HEK293T (cell line): ENCODE measurements at regions not wholly inside any gene's neighbourhood (a gene's known extent, or its start where the extent isn't known, plus 50 kb on each side); places are given as distances from the start of the nearest gene placed in this dataset.

Source experiments
- CTCF ChIA-PET: fragments of 350-600 bp; formaldehyde crosslinking; extraction: SDS; loops from one replicate; lab custom pipeline; 2021; ENCODE audit warnings: antibody characterized with exemption, inconsistent platforms; lab: Yijun Ruan, JAX
- POLR2A ChIA-PET: fragments of 350-600 bp; formaldehyde crosslinking; extraction: SDS; loops from one replicate; lab custom pipeline; 2020; ENCODE audit warnings: antibody characterized with exemption, inconsistent platforms; lab: Yijun Ruan, JAX
- DNase-seq: peaks from one replicate; pipeline ENCODE4 v3.0.0; 2012; ENCODE audit warnings: mixed read lengths; ENCODE audit errors: extremely low spot score
- ARNT ChIP-seq: fragments of 450-650 bp; IDR thresholded peaks from 2 replicates; pipeline ENCODE4 v1.6.1; 2017; ENCODE audit warnings: mild to moderate bottlenecking
- BHLHE40 ChIP-seq: fragments of 450-650 bp; IDR thresholded peaks from 2 replicates; pipeline ENCODE4 v1.6.1; 2016; ENCODE audit warnings: mild to moderate bottlenecking, moderate library complexity, borderline replicate concordance
- CTBP1 ChIP-seq: fragments of 450-650 bp; IDR thresholded peaks from 2 replicates; pipeline ENCODE4 v1.6.1; 2016; ENCODE audit warnings: borderline replicate concordance
- ELF4 ChIP-seq: fragments of 450-650 bp; IDR thresholded peaks from 2 replicates; pipeline ENCODE4 v1.6.1; 2017; ENCODE audit warnings: antibody characterized with exemption
- FOXA1 ChIP-seq: fragments of 450-650 bp; IDR thresholded peaks from 2 replicates; pipeline ENCODE4 v1.6.1; 2016; ENCODE audit warnings: mild to moderate bottlenecking
- FOXK2 ChIP-seq: fragments of 450-650 bp; IDR thresholded peaks from 2 replicates; pipeline ENCODE4 v1.6.1; 2016; ENCODE audit warnings: mild to moderate bottlenecking
- FOXM1 ChIP-seq: fragments of 450-650 bp; IDR thresholded peaks from 2 replicates; pipeline ENCODE4 v1.6.1; 2017; ENCODE audit warnings: mild to moderate bottlenecking, borderline replicate concordance
- HDGF ChIP-seq: fragments of 450-650 bp; IDR thresholded peaks from 2 replicates; pipeline ENCODE4 v1.6.1; 2017; ENCODE audit warnings: antibody characterized with exemption, borderline replicate concordance
- L3MBTL2 ChIP-seq: fragments of 450-650 bp; conservative IDR thresholded peaks from 2 replicates; pipeline ENCODE4 v1.6.1; 2016; ENCODE audit warnings: mild to moderate bottlenecking
- LEF1 ChIP-seq: fragments of 450-650 bp; IDR thresholded peaks from 2 replicates; pipeline ENCODE4 v1.6.1; 2017; ENCODE audit warnings: mild to moderate bottlenecking, borderline replicate concordance
- NFRKB ChIP-seq: fragments of 450-650 bp; IDR thresholded peaks from 2 replicates; pipeline ENCODE4 v1.6.1; 2016; ENCODE audit warnings: mild to moderate bottlenecking, moderate library complexity
- PKNOX1 ChIP-seq: fragments of 450-650 bp; IDR thresholded peaks from 2 replicates; pipeline ENCODE4 v1.6.1; 2016
- SP1 ChIP-seq: fragments of 450-650 bp; IDR thresholded peaks from 2 replicates; pipeline ENCODE4 v1.6.1; 2017
- SUZ12 ChIP-seq: fragments of 450-650 bp; IDR thresholded peaks from 2 replicates; pipeline ENCODE4 v1.6.1; 2016; ENCODE audit warnings: mild to moderate bottlenecking
- TARDBP ChIP-seq: fragments of 450-650 bp; IDR thresholded peaks from 2 replicates; pipeline ENCODE4 v1.6.1; 2016
- ZNF384 ChIP-seq: fragments of 450-650 bp; IDR thresholded peaks from 2 replicates; pipeline ENCODE4 v1.6.1; 2016

DNA sequence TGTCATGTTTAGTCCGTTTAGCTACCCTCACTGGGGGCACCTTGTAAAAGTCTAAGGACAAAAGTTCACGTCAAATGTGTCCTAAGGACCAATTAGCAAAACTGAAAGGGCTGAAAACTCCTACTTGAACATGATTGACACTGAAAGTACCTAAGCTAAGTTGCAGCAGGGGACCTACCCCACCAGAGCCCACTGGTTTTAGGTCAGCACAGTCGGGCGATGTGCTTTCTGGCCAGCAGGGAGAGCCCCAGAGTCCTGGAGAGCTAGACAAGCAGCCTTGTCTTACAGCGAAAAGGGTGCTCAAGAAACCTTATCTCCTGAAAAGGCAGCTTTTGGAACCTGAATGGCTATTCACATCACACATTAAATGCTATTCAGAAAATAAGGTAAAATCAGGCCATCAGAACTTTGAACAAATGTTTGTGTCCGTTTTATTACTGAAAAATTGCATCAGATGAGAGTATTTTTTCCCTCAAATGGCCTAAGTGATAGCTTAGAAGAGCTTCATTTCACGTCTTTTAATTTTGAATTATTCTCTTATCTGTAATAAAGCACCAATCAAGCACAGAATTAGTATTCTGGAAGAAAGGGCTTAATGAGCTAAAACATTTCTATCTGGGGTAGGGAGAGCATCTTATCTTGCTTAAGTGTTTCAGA, 52.2 kb upstream of the MKI67 start:
- CTCF ChIA-PET, result interaction anchor here (0.6 to 1.5 kb wide), 8 partner anchors 9 to 397 kb away, joined by 3 to 6 read pairs (median 4); no protein-coding TSS in a partner anchor
- POLR2A ChIA-PET, result no interaction called here
- peak; percentile 73 for DNase-seq
- TF ChIP-seq ARNT, result no peak
- no peak for TF ChIP-seq CTBP1
- TF ChIP-seq NFRKB, result no peak
- TF ChIP-seq PKNOX1, result peak; percentile 29; the same call in 1 of the 2 replicates
- TF ChIP-seq FOXM1, result no peak
- TF ChIP-seq SUZ12, result no peak
- TF ChIP-seq FOXK2, result no peak

- TF ChIP-seq TARDBP, result no peak
- no peak for TF ChIP-seq FOXA1
- TF ChIP-seq SP1, result no peak
- no peak for TF ChIP-seq SUZ12
- TF ChIP-seq ELF4, result no peak
- no peak for TF ChIP-seq LEF1
- TF ChIP-seq ZNF384, result no peak
- no peak for TF ChIP-seq L3MBTL2
- TF ChIP-seq NFRKB, result no peak
- TF ChIP-seq BHLHE40, result no peak
- no peak for TF ChIP-seq FOXK2
- TF ChIP-seq HDGF, result no peak
- no peak for TF ChIP-seq PKNOX1
- TF ChIP-seq FOXM1, result no peak
- no peak for TF ChIP-seq CTBP1
- no peak for TF ChIP-seq ARNT
- ChIA-PET POLR2A (no interaction called here), CTCF (no interaction called here)
- DNase-seq, result no peak
Observed at GRCh38 chr10:128180843-128181242, 54.6 kb upstream of the MKI67 start.

GRCh38 chr10:128185627-128186026, 59.4 kb upstream of the MKI67 start:
- TF ChIP-seq BHLHE40 (no peak), SP1 (no peak), ELF4 (no peak), FOXA1 (no peak), ZNF384 (no peak), TARDBP (no peak), FOXM1 (no peak), ARNT (no peak)
- no peak for DNase-seq
- ChIA-PET POLR2A (no interaction called here), CTCF (no interaction called here)

DNA sequence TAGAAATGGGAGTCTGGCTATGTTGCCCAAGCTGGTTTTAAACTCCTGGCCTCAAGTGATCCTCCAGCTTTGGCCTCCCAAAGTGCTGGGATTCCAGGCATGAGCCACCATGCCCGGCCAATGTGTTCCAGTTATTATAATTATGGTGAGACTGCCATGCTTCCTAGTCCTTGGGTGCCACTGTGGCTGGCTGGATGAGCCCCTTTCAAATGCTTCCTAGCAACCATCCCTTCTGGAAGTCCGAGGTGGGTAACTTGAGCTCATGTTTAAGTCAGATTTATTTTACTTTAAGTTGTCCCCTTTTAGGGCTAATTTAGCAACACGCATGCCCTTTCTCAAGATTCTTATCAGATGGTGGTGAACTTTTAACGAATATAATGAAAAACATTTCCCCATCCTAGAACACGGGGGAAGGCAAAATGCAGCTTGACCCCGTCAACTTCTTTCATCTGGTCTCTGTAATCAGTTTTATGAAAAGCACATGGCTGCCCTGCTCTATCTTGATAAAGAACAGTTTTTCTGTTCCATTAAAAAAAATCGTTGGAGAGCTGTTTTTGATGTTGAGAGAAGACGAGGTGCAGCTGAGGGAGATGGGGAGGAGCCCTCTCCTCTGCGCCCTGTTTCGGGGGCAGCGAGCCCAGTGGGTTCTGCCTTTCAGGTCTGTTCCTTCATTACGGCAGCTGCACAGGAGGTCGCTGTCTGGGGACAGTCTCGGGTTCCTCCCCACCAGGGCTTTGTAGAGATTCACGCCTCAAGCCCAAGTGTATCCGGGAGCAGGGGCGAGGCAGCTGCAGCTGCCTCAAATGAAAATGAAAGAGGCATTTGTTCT, 61.0 kb upstream of the MKI67 start:
- CTCF ChIA-PET, result interaction anchor here (1.5 kb wide), 1 partner anchor 9 kb away, joined by 5 read pairs; no protein-coding TSS in a partner anchor
- DNase-seq, result no peak
- TF ChIP-seq FOXK2, result no peak
- TF ChIP-seq ARNT, result no peak
- no peak for TF ChIP-seq NFRKB
- no peak for TF ChIP-seq FOXA1
- no peak for TF ChIP-seq BHLHE40
- TF ChIP-seq PKNOX1, result no peak
- no peak for TF ChIP-seq FOXM1
- TF ChIP-seq SUZ12, result no peak
- TF ChIP-seq HDGF, result no peak
- TF ChIP-seq ZNF384, result no peak
- no peak for TF ChIP-seq ELF4
- TF ChIP-seq LEF1, result no peak
- no peak for TF ChIP-seq CTBP1
- TF ChIP-seq SP1, result no peak
- no peak for TF ChIP-seq L3MBTL2
- no peak for TF ChIP-seq TARDBP
- POLR2A ChIA-PET, result no interaction called here

- TF ChIP-seq CTBP1 (no peak), HDGF (no peak), BHLHE40 (no peak), FOXK2 (no peak)
- DNase-seq, result no peak
- POLR2A ChIA-PET, result no interaction called here
- CTCF ChIA-PET, result interaction anchor here (1.5 kb wide), 1 partner anchor 9 kb away, joined by 5 read pairs; no protein-coding TSS in a partner anchor
Observed at GRCh38 chr10:128187788-128188185, 61.6 kb upstream of the MKI67 start.

DNA sequence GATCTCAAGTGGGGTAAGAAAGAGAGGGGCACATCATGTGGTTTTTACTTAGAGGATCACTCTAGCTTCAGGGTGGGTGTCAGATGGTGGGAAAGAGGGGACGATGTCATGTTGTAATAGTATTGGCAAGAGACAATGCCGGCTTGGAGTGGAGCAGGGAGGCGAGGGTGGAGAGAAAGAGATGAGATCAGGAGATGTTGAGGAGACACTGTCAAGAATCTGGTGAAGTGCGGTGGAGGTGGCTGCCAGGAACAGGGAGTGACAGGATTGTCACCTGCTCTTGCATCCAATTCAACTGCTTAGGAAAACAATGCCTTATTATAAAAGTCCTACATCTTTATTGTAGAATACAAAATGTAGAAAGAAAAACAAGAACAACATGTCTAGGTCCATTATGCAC, 63.0 kb upstream of the MKI67 start:
- DNase-seq, result no peak
- ChIA-PET POLR2A (no interaction called here), CTCF (no interaction called here)
- TF ChIP-seq ZNF384 (no peak), BHLHE40 (no peak), TARDBP (no peak), ELF4 (no peak), FOXK2 (no peak), ARNT (no peak), PKNOX1 (no peak), NFRKB (no peak), CTBP1 (no peak), FOXA1 (no peak), HDGF (no peak), L3MBTL2 (no peak), LEF1 (no peak)
